IMR-90 (cell line): ENCODE measurements at regions not wholly inside any gene's neighbourhood (a gene's known extent, or its start where the extent isn't known, plus 50 kb on each side); places are given as distances from the start of the nearest gene placed in this dataset.

Experiments used
- ATAC-seq: fragments of 200-7000 bp; cut with Tn5 transposase; 2 replicates; pipeline ENCODE4 v1.9.1; 2020; ENCODE audit warnings: low read depth, mild to moderate bottlenecking, moderate library complexity
- BruUV-seq: library from RNA; stranded (reverse); fragments of 400-500 nt; replicated peaks from 2 replicates; lab custom pipeline; 2021; lab: Mats Ljungman, UMichigan
- CTCF ChIA-PET: fragments of 300-600 bp; formaldehyde crosslinking; extraction: SDS; loops from one replicate; lab custom pipeline; 2021; ENCODE audit warnings: antibody characterized with exemption; lab: Yijun Ruan, JAX
- POLR2A ChIA-PET: fragments of 300-600 bp; sonication (Branson Sonifier 250); formaldehyde crosslinking; loops from one replicate; lab custom pipeline; 2022; ENCODE audit warnings: antibody characterized with exemption; ENCODE audit not compliant: unreplicated experiment; lab: Charles Lee
- DNase-seq: peaks from one replicate; pipeline ENCODE4 v3.0.0; 2013
- H2AFZ ChIP-seq: replicated peaks from 2 replicates; pipeline ENCODE3; 2013; ENCODE audit warnings: low read length, mild to moderate bottlenecking; ENCODE audit not compliant: poor library complexity
- H2AK5ac ChIP-seq: 2 replicates; pipeline ENCODE4 v1.6.1; 2013; ENCODE audit warnings: low read depth, low read length, inconsistent platforms
- H2AK9ac ChIP-seq: replicated peaks from 2 replicates; pipeline ENCODE3; 2013; ENCODE audit warnings: mild to moderate bottlenecking, low read depth, low read length, moderate library complexity; ENCODE audit not compliant: poor library complexity
- H2BK120ac ChIP-seq: 2 replicates; pipeline ENCODE4 v1.6.1; 2013; ENCODE audit warnings: low read depth, low read length, inconsistent platforms
- H2BK15ac ChIP-seq: 3 replicates; pipeline ENCODE4 v1.6.1; 2013; ENCODE audit warnings: low read depth, low read length, inconsistent platforms
- H2BK20ac ChIP-seq: 2 replicates; pipeline ENCODE4 v1.6.1; 2013; ENCODE audit warnings: low read depth, mild to moderate bottlenecking, inconsistent platforms, low read length, moderate library complexity
- H2BK5ac ChIP-seq: 2 replicates; pipeline ENCODE4 v1.6.1; 2013; ENCODE audit warnings: mild to moderate bottlenecking, low read depth, low read length, inconsistent platforms; ENCODE audit not compliant: poor library complexity, severe bottlenecking
- H3K14ac ChIP-seq: replicated peaks from 2 replicates; pipeline ENCODE4 v1.6.1; 2013; ENCODE audit warnings: low read depth, low read length, inconsistent platforms
- H3K18ac ChIP-seq: 2 replicates; pipeline ENCODE4 v1.6.1; 2013; ENCODE audit warnings: low read depth, low read length, control low read depth
- H3K23ac ChIP-seq: 2 replicates; pipeline ENCODE4 v1.6.1; 2013; ENCODE audit warnings: low read depth, low read length, inconsistent platforms
- H3K27ac ChIP-seq: 2 replicates; pipeline ENCODE4 v1.5.1; 2013; ENCODE audit warnings: mild to moderate bottlenecking, control low read depth, low read length; ENCODE audit not compliant: insufficient read depth
- H3K27me3 ChIP-seq: 2 replicates; pipeline ENCODE4 v1.6.1; 2013; ENCODE audit warnings: low read length; ENCODE audit not compliant: control insufficient read depth, insufficient read depth
- H3K36me3 ChIP-seq: 2 replicates; pipeline ENCODE4 v1.6.1; 2013; ENCODE audit warnings: low read length, mixed read lengths; ENCODE audit not compliant: control insufficient read depth, insufficient read depth
- H3K4ac ChIP-seq: 2 replicates; pipeline ENCODE4 v1.6.1; 2013; ENCODE audit warnings: low read depth, low read length, inconsistent platforms
- H3K4me1 ChIP-seq: 2 replicates; pipeline ENCODE4 v1.6.1; 2013; ENCODE audit warnings: low read length, mixed read lengths; ENCODE audit not compliant: control insufficient read depth, insufficient read depth
- H3K4me2 ChIP-seq: 2 replicates; pipeline ENCODE4 v1.6.1; 2013; ENCODE audit warnings: low read depth, mild to moderate bottlenecking, control low read depth, low read length, moderate library complexity
- H3K4me3 ChIP-seq: 2 replicates; pipeline ENCODE4 v1.5.1; 2013; ENCODE audit warnings: low read depth, mild to moderate bottlenecking, control low read depth, low read length, moderate library complexity; ENCODE audit not compliant: insufficient read depth
- H3K56ac ChIP-seq: 2 replicates; pipeline ENCODE4 v1.6.1; 2013; ENCODE audit warnings: low read length, inconsistent platforms; ENCODE audit not compliant: insufficient read depth; ENCODE audit errors: extremely low read depth
- H3K79me1 ChIP-seq, 2 experiments: 2 replicates each; pipeline ENCODE4 v1.6.1; 2013; ENCODE audit warnings: low read length in 2 of 2, inconsistent platforms in 1 of 2, low read depth in 1 of 2
- H3K9ac ChIP-seq: 2 replicates; pipeline ENCODE4 v1.6.1; 2013; ENCODE audit warnings: low read depth, low read length, control low read depth
- H3K9me1 ChIP-seq: 2 replicates; pipeline ENCODE4 v1.6.1; 2013; ENCODE audit warnings: low read length, inconsistent platforms; ENCODE audit not compliant: insufficient read depth
- H3K9me3 ChIP-seq: 2 replicates; pipeline ENCODE4 v1.6.1; 2013; ENCODE audit warnings: low read length; ENCODE audit not compliant: control insufficient read depth, insufficient read depth
- H4K20me1 ChIP-seq: 2 replicates; pipeline ENCODE4 v1.6.1; 2013; ENCODE audit warnings: low read length, inconsistent platforms; ENCODE audit not compliant: insufficient read depth
- H4K5ac ChIP-seq: 2 replicates; pipeline ENCODE4 v1.6.1; 2013; ENCODE audit warnings: mild to moderate bottlenecking, low read depth, low read length, control low read depth
- H4K8ac ChIP-seq, 2 experiments: 2 replicates each; pipeline ENCODE4 v1.6.1; 2013; ENCODE audit warnings: low read depth in 2 of 2, low read length in 2 of 2, control low read depth in 1 of 2, inconsistent platforms in 1 of 2
- H4K91ac ChIP-seq: 2 replicates; pipeline ENCODE4 v1.6.1; 2013; ENCODE audit warnings: low read depth, low read length, inconsistent platforms; ENCODE audit not compliant: insufficient read depth
- BHLHE40 ChIP-seq: fragments of 150-350 bp; IDR thresholded peaks from 2 replicates; pipeline ENCODE4 v1.6.1; 2016; ENCODE audit warnings: mild to moderate bottlenecking, low read depth, low read length
- CEBPB ChIP-seq: IDR thresholded peaks from 2 replicates; pipeline ENCODE4 v1.6.1; 2012; ENCODE audit warnings: low read depth, low read length, improper control_type of control experiment
- CHD1 ChIP-seq: IDR thresholded peaks from 2 replicates; pipeline ENCODE4 v1.6.1; 2012; ENCODE audit warnings: low read depth, low read length, improper control_type of control experiment
- ELK1 ChIP-seq: fragments of 150-350 bp; IDR thresholded peaks from 2 replicates; pipeline ENCODE4 v1.6.1; 2016; ENCODE audit warnings: low read depth, mild to moderate bottlenecking, low read length, moderate library complexity, borderline replicate concordance
- FOS ChIP-seq: fragments of 150-350 bp; IDR thresholded peaks from 2 replicates; pipeline ENCODE4 v1.6.1; 2016; ENCODE audit warnings: low read depth, low read length
- MAZ ChIP-seq: IDR thresholded peaks from 2 replicates; pipeline ENCODE4 v1.6.1; 2012; ENCODE audit warnings: low read depth, mild to moderate bottlenecking, low read length, improper control_type of control experiment, moderate library complexity, borderline replicate concordance
- NFE2L2 ChIP-seq: fragments of 150-350 bp; IDR thresholded peaks from 2 replicates; pipeline ENCODE4 v1.6.1; 2016; ENCODE audit warnings: low read depth, mild to moderate bottlenecking, low read length
- POLR2A ChIP-seq: IDR thresholded peaks from 2 replicates; pipeline ENCODE4 v1.6.1; 2012; ENCODE audit warnings: mild to moderate bottlenecking, low read depth, low read length
- RAD21 ChIP-seq: IDR thresholded peaks from 2 replicates; pipeline ENCODE4 v1.6.1; 2012; ENCODE audit warnings: low read length, improper control_type of control experiment
- RCOR1 ChIP-seq: IDR thresholded peaks from 2 replicates; pipeline ENCODE4 v1.6.1; 2012; ENCODE audit warnings: mild to moderate bottlenecking, low read length, improper control_type of control experiment; ENCODE audit not compliant: insufficient replicate concordance
- RFX5 ChIP-seq: IDR thresholded peaks from 2 replicates; pipeline ENCODE4 v1.8.0; 2012; ENCODE audit warnings: low read depth, mild to moderate bottlenecking, low read length, moderate library complexity
- SMC3 ChIP-seq: fragments of 150-350 bp; IDR thresholded peaks from 2 replicates; pipeline ENCODE4 v1.6.1; 2016; ENCODE audit warnings: low read depth, mild to moderate bottlenecking, antibody characterized with exemption, low read length, moderate library complexity
- WGBS, 2 experiments: methylation state at CpG; one replicate each; pipeline versions ENCODE4 v1.1.5 to v1.1.7; 2013; ENCODE audit warnings: missing lambda C conversion rate in 2 of 2; ENCODE audit not compliant: insufficient read length in 1 of 2; ENCODE audit errors: extremely low coverage in 2 of 2; 5-methylcytosine and 5-hydroxymethylcytosine counted together
- dilution Hi-C: fragments of 300-500 bp; cut with HindIII; formaldehyde crosslinking; loops from one replicate; pipeline ENCODE4 v1.14.3; 2018; ENCODE audit warnings: low sequenced_read_pairs; ENCODE audit not compliant: unreplicated experiment
- in situ Hi-C: fragments of 300-500 bp; cut with MboI; formaldehyde crosslinking; loops from 3 replicates; pipeline ENCODE4 v1.14.3; 2019; ENCODE audit warnings: low sequenced_read_pairs, inconsistent platforms, mixed read lengths
- intact Hi-C: fragments of 100-400 bp; cut with micrococcal nuclease; formaldehyde crosslinking; loops from 2 replicates; pipeline ENCODE4 v1.10.0; 2022
- TF ChIP-seq, protein P1 (sequence below): fragments of 150-350 bp; IDR thresholded peaks from 2 replicates; pipeline ENCODE4 v1.6.1; 2017; ENCODE audit warnings: mild to moderate bottlenecking, antibody characterized with exemption, low read length, low read depth
- TF ChIP-seq, protein P2 (sequence below): conservative IDR thresholded peaks from 2 replicates; pipeline ENCODE4 v1.5.1; 2012; ENCODE audit warnings: mild to moderate bottlenecking, low read depth, low read length, improper control_type of control experiment

DNA sequence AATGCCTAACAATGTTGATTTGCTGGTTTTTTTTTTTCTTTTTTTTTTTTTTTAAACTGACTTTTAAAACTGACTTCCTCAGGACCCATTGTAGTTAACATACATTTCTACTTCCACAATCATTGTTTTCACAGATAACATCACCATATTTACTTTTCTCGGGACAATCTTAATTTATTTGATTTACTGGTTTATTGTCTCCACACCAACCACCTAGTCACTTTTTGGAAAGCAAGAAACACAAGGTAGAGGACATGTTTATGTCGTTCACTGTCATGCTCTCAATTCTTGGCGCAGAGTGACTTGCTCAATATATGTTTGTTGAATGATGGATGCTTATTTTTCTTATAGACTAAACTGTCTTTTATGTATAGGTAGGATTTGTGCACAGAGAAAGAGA is 2280.7 kb downstream of the MAT2B start:
- DNase-seq (no peak), ATAC-seq (no peak)
- H2AK9ac ChIP-seq: no peak overlapping the region
- H3K56ac ChIP-seq: no peak overlapping the region
- no peak overlapping the region for H4K91ac ChIP-seq
- H2BK5ac ChIP-seq: no peak overlapping the region
- no peak overlapping the region for H3K14ac ChIP-seq
- H2BK15ac ChIP-seq: no peak overlapping the region
- WGBS, 2 experiments: 20% methylated on average over 1 of the region's 3 CpGs; no CpG with 5 or more reads in 1 of the 2 experiments
- no peaks in the 10 kb centered on the region for H3K36me3 ChIP-seq
- in situ Hi-C loops (no loop called here), intact Hi-C loops (no loop called here), dilution Hi-C loops (no loop called here)
- no peaks in the 10 kb centered on the region for H3K4me1 ChIP-seq
- H3K27ac ChIP-seq: no peak overlapping the region
- H3K79me1 ChIP-seq: no peaks in the 10 kb centered on the region
- no peak overlapping the region for H3K9ac ChIP-seq
- H3K27me3 ChIP-seq: no peaks in the 10 kb centered on the region
- H4K20me1 ChIP-seq: no peaks in the 10 kb centered on the region
- H3K4ac ChIP-seq: no peak overlapping the region
- POLR2A ChIA-PET: no interaction called here
- no peak overlapping the region for H2AK5ac ChIP-seq
- no peak overlapping the region for H4K8ac ChIP-seq
- H4K5ac ChIP-seq: no peak overlapping the region
- TF ChIP-seq, protein P1, sequence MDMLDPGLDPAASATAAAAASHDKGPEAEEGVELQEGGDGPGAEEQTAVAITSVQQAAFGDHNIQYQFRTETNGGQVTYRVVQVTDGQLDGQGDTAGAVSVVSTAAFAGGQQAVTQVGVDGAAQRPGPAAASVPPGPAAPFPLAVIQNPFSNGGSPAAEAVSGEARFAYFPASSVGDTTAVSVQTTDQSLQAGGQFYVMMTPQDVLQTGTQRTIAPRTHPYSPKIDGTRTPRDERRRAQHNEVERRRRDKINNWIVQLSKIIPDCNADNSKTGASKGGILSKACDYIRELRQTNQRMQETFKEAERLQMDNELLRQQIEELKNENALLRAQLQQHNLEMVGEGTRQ: no peak
- TF ChIP-seq SMC3 (no peak), ELK1 (no peak), BHLHE40 (no peak), NFE2L2 (no peak), FOS (no peak), CHD1 (no peak), POLR2A (no peak), RAD21 (no peak), MAZ (no peak), CEBPB (no peak), RFX5 (no peak), RCOR1 (no peak)
- TF ChIP-seq, protein P2, sequence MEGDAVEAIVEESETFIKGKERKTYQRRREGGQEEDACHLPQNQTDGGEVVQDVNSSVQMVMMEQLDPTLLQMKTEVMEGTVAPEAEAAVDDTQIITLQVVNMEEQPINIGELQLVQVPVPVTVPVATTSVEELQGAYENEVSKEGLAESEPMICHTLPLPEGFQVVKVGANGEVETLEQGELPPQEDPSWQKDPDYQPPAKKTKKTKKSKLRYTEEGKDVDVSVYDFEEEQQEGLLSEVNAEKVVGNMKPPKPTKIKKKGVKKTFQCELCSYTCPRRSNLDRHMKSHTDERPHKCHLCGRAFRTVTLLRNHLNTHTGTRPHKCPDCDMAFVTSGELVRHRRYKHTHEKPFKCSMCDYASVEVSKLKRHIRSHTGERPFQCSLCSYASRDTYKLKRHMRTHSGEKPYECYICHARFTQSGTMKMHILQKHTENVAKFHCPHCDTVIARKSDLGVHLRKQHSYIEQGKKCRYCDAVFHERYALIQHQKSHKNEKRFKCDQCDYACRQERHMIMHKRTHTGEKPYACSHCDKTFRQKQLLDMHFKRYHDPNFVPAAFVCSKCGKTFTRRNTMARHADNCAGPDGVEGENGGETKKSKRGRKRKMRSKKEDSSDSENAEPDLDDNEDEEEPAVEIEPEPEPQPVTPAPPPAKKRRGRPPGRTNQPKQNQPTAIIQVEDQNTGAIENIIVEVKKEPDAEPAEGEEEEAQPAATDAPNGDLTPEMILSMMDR: no peak
- no peak overlapping the region for H3K4me2 ChIP-seq
- no peak overlapping the region for H3K23ac ChIP-seq
- no peak overlapping the region for H2AFZ ChIP-seq
- H3K18ac ChIP-seq: no peak overlapping the region
- H2BK20ac ChIP-seq: no peak overlapping the region
- no TSS peak for BruUV-seq
- no peaks in the 10 kb centered on the region for H3K9me1 ChIP-seq
- CTCF ChIA-PET: no interaction called here
- H3K4me3 ChIP-seq: no peak overlapping the region
- H3K9me3 ChIP-seq: peaks cover 4% of the 10 kb centered on the region; the same call in 1 of the 2 replicates
- H2BK120ac ChIP-seq: no peak overlapping the region
